ENCODE measurements at regions not wholly inside any gene's neighbourhood (a gene's known extent, or its start where the extent isn't known, plus 50 kb on each side); places are given as distances from the start of the nearest gene placed in this dataset.

- H3K9me3 ChIP-seq (ENCODE audit: control insufficient read depth in 4 of 4, low read length in 3 of 4), result no peaks in the 10 kb centered on the region
- H3K27me3 ChIP-seq (ENCODE audit: control insufficient read depth in 4 of 4, insufficient read depth in 4 of 4, low read length in 3 of 4), result no peaks in the 10 kb centered on the region
- H3K4me3 ChIP-seq (ENCODE audit: low read depth in 1 of 3, low read length in 3 of 3), result no peak overlapping the region
- no peak for DNase-seq (ENCODE audit: low spot score)
- no peak overlapping the region for H3K27ac ChIP-seq (ENCODE audit: low read depth in 1 of 2, low read length in 2 of 2)
- H3K36me3 ChIP-seq (ENCODE audit: control insufficient read depth in 4 of 4, insufficient read depth in 3 of 4, low read depth in 1 of 4, low read length in 3 of 4), result no peaks in the 10 kb centered on the region
- H3K4me1 ChIP-seq (ENCODE audit: control insufficient read depth in 4 of 4, insufficient read depth in 4 of 4, low read length in 3 of 4), result no peaks in the 10 kb centered on the region
- 83% methylated on average over 5 of the region's 5 CpGs for WGBS
- no peak overlapping the region for H3K9ac ChIP-seq (ENCODE audit: low read depth in 1 of 2, low read length in 2 of 2)
- TF ChIP-seq, protein P1, sequence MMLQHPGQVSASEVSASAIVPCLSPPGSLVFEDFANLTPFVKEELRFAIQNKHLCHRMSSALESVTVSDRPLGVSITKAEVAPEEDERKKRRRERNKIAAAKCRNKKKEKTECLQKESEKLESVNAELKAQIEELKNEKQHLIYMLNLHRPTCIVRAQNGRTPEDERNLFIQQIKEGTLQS (IDR thresholded peaks at IDR 0.05), result no peak
Measured at GRCh38 chr12:58576916-58577315, 343.4 kb downstream of the LRIG3 start.

- Histone ChIP-seq H3K9me3 (ENCODE audit: control insufficient read depth in 4 of 4, low read length in 3 of 4) (no peaks in the 10 kb centered on the region), H3K4me3 (ENCODE audit: low read depth in 1 of 3, low read length in 3 of 3) (no peak overlapping the region), H3K27me3 (ENCODE audit: control insufficient read depth in 4 of 4, insufficient read depth in 4 of 4, low read length in 3 of 4) (no peaks in the 10 kb centered on the region), H3K27ac (ENCODE audit: low read depth in 1 of 2, low read length in 2 of 2) (no peak overlapping the region), H3K9ac (ENCODE audit: low read depth in 1 of 2, low read length in 2 of 2) (no peak overlapping the region), H3K4me1 (ENCODE audit: control insufficient read depth in 4 of 4, insufficient read depth in 4 of 4, low read length in 3 of 4) (no peaks in the 10 kb centered on the region), H3K36me3 (ENCODE audit: control insufficient read depth in 4 of 4, insufficient read depth in 3 of 4, low read depth in 1 of 4, low read length in 3 of 4) (no peaks in the 10 kb centered on the region)
- no peak for TF ChIP-seq YY1 (IDR thresholded peaks at IDR 0.05)
- no peak for TF ChIP-seq RAD21 (IDR thresholded peaks at IDR 0.05)
- TF ChIP-seq HNF4A (conservative IDR thresholded peaks at IDR 0.05), result no peak
- no peak for TF ChIP-seq REST (IDR thresholded peaks at IDR 0.05)
- TF ChIP-seq, protein P2, sequence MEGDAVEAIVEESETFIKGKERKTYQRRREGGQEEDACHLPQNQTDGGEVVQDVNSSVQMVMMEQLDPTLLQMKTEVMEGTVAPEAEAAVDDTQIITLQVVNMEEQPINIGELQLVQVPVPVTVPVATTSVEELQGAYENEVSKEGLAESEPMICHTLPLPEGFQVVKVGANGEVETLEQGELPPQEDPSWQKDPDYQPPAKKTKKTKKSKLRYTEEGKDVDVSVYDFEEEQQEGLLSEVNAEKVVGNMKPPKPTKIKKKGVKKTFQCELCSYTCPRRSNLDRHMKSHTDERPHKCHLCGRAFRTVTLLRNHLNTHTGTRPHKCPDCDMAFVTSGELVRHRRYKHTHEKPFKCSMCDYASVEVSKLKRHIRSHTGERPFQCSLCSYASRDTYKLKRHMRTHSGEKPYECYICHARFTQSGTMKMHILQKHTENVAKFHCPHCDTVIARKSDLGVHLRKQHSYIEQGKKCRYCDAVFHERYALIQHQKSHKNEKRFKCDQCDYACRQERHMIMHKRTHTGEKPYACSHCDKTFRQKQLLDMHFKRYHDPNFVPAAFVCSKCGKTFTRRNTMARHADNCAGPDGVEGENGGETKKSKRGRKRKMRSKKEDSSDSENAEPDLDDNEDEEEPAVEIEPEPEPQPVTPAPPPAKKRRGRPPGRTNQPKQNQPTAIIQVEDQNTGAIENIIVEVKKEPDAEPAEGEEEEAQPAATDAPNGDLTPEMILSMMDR (IDR thresholded peaks at IDR 0.05; ENCODE audit: low read depth, low read length, missing input control), result no peak
- TF ChIP-seq ZBTB33 (IDR thresholded peaks at IDR 0.05), result no peak
- no peak for TF ChIP-seq FOXA2 (IDR thresholded peaks at IDR 0.05)
- TF ChIP-seq GABPA (IDR thresholded peaks at IDR 0.05 in 1 of 2, conservative IDR thresholded peaks at IDR 0.05 in 1 of 2), result no peak
- no peak for TF ChIP-seq RXRA (IDR thresholded peaks at IDR 0.05)
- TF ChIP-seq HNF4G (IDR thresholded peaks at IDR 0.05), result no peak
- no peak for TF ChIP-seq JUND (IDR thresholded peaks at IDR 0.05)
- no peak for TF ChIP-seq FOXA1 (IDR thresholded peaks at IDR 0.05)
- no peak for TF ChIP-seq MAX (IDR thresholded peaks at IDR 0.05)
- no peak for TF ChIP-seq NR2F2 (IDR thresholded peaks at IDR 0.05)
- no peak for TF ChIP-seq TAF1 (conservative IDR thresholded peaks at IDR 0.05)
- no peak for TF ChIP-seq SP1 (IDR thresholded peaks at IDR 0.05)
- no peak for DNase-seq (ENCODE audit: low spot score)
- 92% methylated on average over 3 of the region's 3 CpGs for WGBS
Measured at GRCh38 chr12:58580095-58580494, 340.2 kb downstream of the LRIG3 start.

Measured in liver (tissue), 8 donors.